GM10248 (cell line): ENCODE measurements at regions not wholly inside any gene's neighbourhood (a gene's known extent, or its start where the extent isn't known, plus 50 kb on each side); places are given as distances from the start of the nearest gene placed in this dataset.
"Not testable (repeated sequence)": the region's sequence is repeated elsewhere in the genome, so short reads cannot be mapped to it uniquely, and the experiment has no call there.

Experiments used
- CTCF ChIA-PET: fragments of 300-600 bp; sonication (Branson Sonifier 250); formaldehyde crosslinking; extraction: SDS; loops from one replicate; lab custom pipeline; 2021; ENCODE audit warnings: antibody characterized with exemption; lab: Yijun Ruan, JAX
- POLR2A ChIA-PET: fragments of 350-650 bp; sonication (Branson Sonifier 250); formaldehyde crosslinking; extraction: SDS; loops from one replicate; lab custom pipeline; 2020; ENCODE audit warnings: antibody characterized with exemption; lab: Yijun Ruan, JAX
- DNase-seq: peaks from one replicate; pipeline ENCODE4 v3.0.0; 2012; ENCODE audit errors: extremely low spot score
- CTCF ChIP-seq: IDR thresholded peaks from 2 replicates; pipeline ENCODE4 v1.5.1; 2012; ENCODE audit warnings: mild to moderate bottlenecking, low read depth; ENCODE audit errors: extremely low read depth, missing control alignments, control extremely low read depth

- ChIA-PET CTCF (no interaction called here), POLR2A (no interaction called here)
- no peak for TF ChIP-seq CTCF
- DNase-seq = no peak
These were observed 161.3 kb upstream of the PTGFR start for GRCh38 chr1:78329475-78329874.

- no peak for TF ChIP-seq CTCF
- ChIA-PET POLR2A (no interaction called here), CTCF (interaction anchor here (1.6 to 3.7 kb wide), 3 partner anchors 10 to 21 kb away, joined by 4 to 22 read pairs (median 5); no protein-coding TSS in a partner anchor)
- no peak for DNase-seq
These were observed 159.0 kb upstream of the PTGFR start for GRCh38 chr1:78331799-78332198.

- POLR2A ChIA-PET = no interaction called here
- CTCF ChIA-PET = interaction anchor here (1.1 to 3.7 kb wide), 7 partner anchors 8 to 34 kb away, joined by 4 to 25 read pairs (median 8); no protein-coding TSS in a partner anchor
- DNase-seq = no peak
- peak; percentile 62 for TF ChIP-seq CTCF
These were observed 157.3 kb upstream of the PTGFR start for GRCh38 chr1:78333502-78333901.

GRCh38 chr1:78334114-78334513, 156.7 kb upstream of the PTGFR start:
- no peak for DNase-seq
- ChIA-PET POLR2A (no interaction called here), CTCF (interaction anchor here (1.0 to 3.7 kb wide), 8 partner anchors 7 to 34 kb away, joined by 4 to 25 read pairs (median 7); no protein-coding TSS in a partner anchor)
- no peak for TF ChIP-seq CTCF

GRCh38 chr1:78334952-78335351, 155.8 kb upstream of the PTGFR start:
- ChIA-PET POLR2A (no interaction called here), CTCF (interaction anchor here (1.0 to 2.5 kb wide), 4 partner anchors 10 to 29 kb away, joined by 4 to 13 read pairs (median 6); no protein-coding TSS in a partner anchor)
- no peak for TF ChIP-seq CTCF
- no peak for DNase-seq

- POLR2A ChIA-PET, DNase-seq: not testable (repeated sequence)
- CTCF ChIA-PET = interaction anchor here (1.0 kb wide), 1 partner anchor 10 kb away, joined by 3 read pairs; no protein-coding TSS in a partner anchor
These were observed 154.0 kb upstream of the PTGFR start for GRCh38 chr1:78336751-78337150.

GRCh38 chr1:78339490-78339889, 151.3 kb upstream of the PTGFR start:
- ChIA-PET CTCF (no interaction called here), POLR2A (no interaction called here)
- TF ChIP-seq CTCF = no peak
- no peak for DNase-seq
